ENCODE measurements at regions not wholly inside any gene's neighbourhood (a gene's known extent, or its start where the extent isn't known, plus 50 kb on each side); places are given as distances from the start of the nearest gene placed in this dataset.
A peak's percentile ranks its signal among the peaks of the same experiment; 100 is the strongest.
"Not testable (repeated sequence)": the region's sequence is repeated elsewhere in the genome, so short reads cannot be mapped to it uniquely, and the experiment has no call there.

DNA sequence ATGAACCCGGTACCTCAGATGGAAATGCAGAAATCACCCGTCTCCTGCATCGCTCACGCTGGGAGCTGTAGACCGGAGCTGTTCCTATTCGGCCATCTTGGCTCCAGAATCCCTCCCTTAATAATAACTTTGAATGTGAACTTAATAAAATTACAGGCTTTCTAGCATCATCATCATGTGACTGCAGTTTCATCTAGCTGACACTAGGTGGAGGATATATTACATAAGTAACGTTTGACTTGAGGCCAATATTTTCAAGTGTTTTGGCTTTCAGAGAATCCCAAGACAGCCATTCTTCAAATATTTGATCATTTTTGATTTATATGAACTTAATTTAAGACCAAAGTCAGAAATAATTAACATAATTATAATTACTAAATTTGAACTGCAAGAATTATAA, 474.9 kb upstream of the CDH10 start:
- Histone ChIP-seq H3K27ac (ENCODE audit: low read depth, low read length) (no peak overlapping the region), H3K36me3 (ENCODE audit: control insufficient read depth, insufficient read depth, low read length) (no peaks in the 10 kb centered on the region), H3K27me3 (ENCODE audit: control insufficient read depth, insufficient read depth, low read length) (no peaks in the 10 kb centered on the region), H3K4me1 (ENCODE audit: control insufficient read depth, insufficient read depth, low read length) (no peaks in the 10 kb centered on the region), H3K4me3 (ENCODE audit: low read depth, low read length) (no peak overlapping the region), H3K9me3 (ENCODE audit: control insufficient read depth, insufficient read depth, low read length) (no peaks in the 10 kb centered on the region)
- no peak for DNase-seq (ENCODE audit: low read depth in 4 of 6, low spot score in 6 of 6)
- no CpG with 5 or more reads among the region's 7 CpGs for WGBS (ENCODE audit: insufficient coverage)

GRCh38 chr5:25107853-25108252, 463.1 kb upstream of the CDH10 start:
- H3K4me1 ChIP-seq (ENCODE audit: control insufficient read depth, insufficient read depth, low read length): no peaks in the 10 kb centered on the region
- peak in 1 of 6 donors; percentile 16 for DNase-seq (ENCODE audit: low read depth in 4 of 6, low spot score in 6 of 6)
- WGBS (ENCODE audit: insufficient coverage): 42% methylated on average over 2 of the region's 4 CpGs

DNA sequence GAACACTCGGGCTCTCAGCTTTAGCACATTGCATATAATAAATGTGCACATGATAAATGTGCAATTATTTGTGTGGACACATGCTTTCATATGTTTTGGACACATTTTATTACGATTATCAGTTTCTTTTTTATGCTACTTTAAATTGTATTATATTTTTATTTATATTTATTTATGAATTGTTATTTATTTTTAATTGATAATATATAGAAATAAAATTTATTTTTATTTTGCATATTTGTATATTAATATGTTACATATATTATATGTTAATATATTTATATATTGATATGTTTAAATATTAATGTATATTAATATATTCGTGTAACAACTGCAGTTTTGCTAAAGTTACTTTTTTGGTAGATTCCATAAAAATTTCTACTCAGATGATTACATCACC, 454.8 kb upstream of the CDH10 start:
- Histone ChIP-seq H3K36me3 (ENCODE audit: control insufficient read depth, insufficient read depth, low read length) (no peaks in the 10 kb centered on the region), H3K27ac (ENCODE audit: low read depth, low read length) (no peak overlapping the region), H3K9me3 (ENCODE audit: control insufficient read depth, insufficient read depth, low read length) (no peaks in the 10 kb centered on the region), H3K4me3 (ENCODE audit: low read depth, low read length) (no peak overlapping the region), H3K4me1 (ENCODE audit: control insufficient read depth, insufficient read depth, low read length) (no peaks in the 10 kb centered on the region), H3K27me3 (ENCODE audit: control insufficient read depth, insufficient read depth, low read length) (no peaks in the 10 kb centered on the region)
- WGBS (ENCODE audit: insufficient coverage): no CpG with 5 or more reads among the region's 3 CpGs
- no peak for DNase-seq (ENCODE audit: low read depth in 4 of 6, low spot score in 6 of 6)

More at GRCh38 chr5:25107853-25108252, 463.1 kb upstream of the CDH10 start:
- Histone ChIP-seq H3K27ac (ENCODE audit: low read depth, low read length) (no peak overlapping the region), H3K27me3 (ENCODE audit: control insufficient read depth, insufficient read depth, low read length) (no peaks in the 10 kb centered on the region), H3K9me3 (ENCODE audit: control insufficient read depth, insufficient read depth, low read length) (no peaks in the 10 kb centered on the region), H3K36me3 (ENCODE audit: control insufficient read depth, insufficient read depth, low read length) (no peaks in the 10 kb centered on the region), H3K4me3 (ENCODE audit: low read depth, low read length) (no peak overlapping the region)

GRCh38 chr5:25095261-25095660, 450.5 kb upstream of the CDH10 start:
- Histone ChIP-seq H3K9me3 (ENCODE audit: control insufficient read depth, insufficient read depth, low read length) (no peaks in the 10 kb centered on the region), H3K4me1 (ENCODE audit: control insufficient read depth, insufficient read depth, low read length) (no peaks in the 10 kb centered on the region), H3K36me3 (ENCODE audit: control insufficient read depth, insufficient read depth, low read length) (no peaks in the 10 kb centered on the region), H3K4me3 (ENCODE audit: low read depth, low read length) (no peak overlapping the region), H3K27me3 (ENCODE audit: control insufficient read depth, insufficient read depth, low read length) (no peaks in the 10 kb centered on the region), H3K27ac (ENCODE audit: low read depth, low read length) (no peak overlapping the region)
- no peak for DNase-seq (ENCODE audit: low read depth in 4 of 6, low spot score in 6 of 6)
- no CpG with 5 or more reads among the region's 2 CpGs for WGBS (ENCODE audit: insufficient coverage)

DNA sequence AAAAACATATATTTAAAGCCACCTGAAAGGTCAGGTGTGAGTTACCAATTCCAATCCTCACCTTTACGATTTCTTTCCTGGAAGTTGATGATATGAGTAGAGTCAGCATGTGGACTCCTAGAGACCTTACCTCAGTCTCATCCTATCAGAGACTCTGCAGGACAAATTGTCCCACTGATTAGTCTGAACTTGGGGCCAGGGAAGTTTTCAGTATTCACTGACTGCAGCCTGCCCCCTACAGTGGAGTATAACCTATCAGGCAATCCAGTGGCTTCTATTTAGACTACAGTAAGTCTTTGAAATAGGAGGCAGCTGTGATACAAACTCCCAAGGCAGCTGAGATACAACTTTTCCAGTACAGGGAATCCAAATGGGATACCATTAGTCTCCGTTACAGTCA, 449.4 kb upstream of the CDH10 start:
- DNase-seq (ENCODE audit: low read depth in 4 of 6, low spot score in 6 of 6): no peak
- H3K4me1 ChIP-seq (ENCODE audit: control insufficient read depth, insufficient read depth, low read length): no peaks in the 10 kb centered on the region
- no peak overlapping the region for H3K4me3 ChIP-seq (ENCODE audit: low read depth, low read length)
- WGBS (ENCODE audit: insufficient coverage): no CpG with 5 or more reads among the region's 2 CpGs
- H3K36me3 ChIP-seq (ENCODE audit: control insufficient read depth, insufficient read depth, low read length): no peaks in the 10 kb centered on the region
- H3K27ac ChIP-seq (ENCODE audit: low read depth, low read length): no peak overlapping the region
- no peaks in the 10 kb centered on the region for H3K27me3 ChIP-seq (ENCODE audit: control insufficient read depth, insufficient read depth, low read length)
- no peaks in the 10 kb centered on the region for H3K9me3 ChIP-seq (ENCODE audit: control insufficient read depth, insufficient read depth, low read length)

GRCh38 chr5:25091921-25092320, 447.1 kb upstream of the CDH10 start:
- peak in 1 of 6 donors; percentile 38 for DNase-seq (ENCODE audit: low read depth in 4 of 6, low spot score in 6 of 6)
- H3K27ac ChIP-seq (ENCODE audit: low read depth, low read length): no peak overlapping the region
- no CpG with 5 or more reads among the region's 3 CpGs for whole genome bisulfite sequencing (ENCODE audit: insufficient coverage)
- H3K4me1 ChIP-seq (ENCODE audit: control insufficient read depth, insufficient read depth, low read length): no peaks in the 10 kb centered on the region
- H3K27me3 ChIP-seq (ENCODE audit: control insufficient read depth, insufficient read depth, low read length): no peaks in the 10 kb centered on the region
- no peaks in the 10 kb centered on the region for H3K36me3 ChIP-seq (ENCODE audit: control insufficient read depth, insufficient read depth, low read length)
- H3K9me3 ChIP-seq (ENCODE audit: control insufficient read depth, insufficient read depth, low read length): no peaks in the 10 kb centered on the region
- H3K4me3 ChIP-seq (ENCODE audit: low read depth, low read length): no peak overlapping the region

GRCh38 chr5:25090854-25091253, 446.1 kb upstream of the CDH10 start:
- Histone ChIP-seq H3K27ac (ENCODE audit: low read depth, low read length) (no peak overlapping the region), H3K27me3 (ENCODE audit: control insufficient read depth, insufficient read depth, low read length) (no peaks in the 10 kb centered on the region), H3K36me3 (ENCODE audit: control insufficient read depth, insufficient read depth, low read length) (no peaks in the 10 kb centered on the region), H3K4me1 (ENCODE audit: control insufficient read depth, insufficient read depth, low read length) (no peaks in the 10 kb centered on the region), H3K4me3 (ENCODE audit: low read depth, low read length) (no peak overlapping the region), H3K9me3 (ENCODE audit: control insufficient read depth, insufficient read depth, low read length) (no peaks in the 10 kb centered on the region)
- 100% methylated on average over 1 of the region's 1 CpG for WGBS (ENCODE audit: insufficient coverage)
- no peak for DNase-seq (ENCODE audit: low read depth in 4 of 6, low spot score in 6 of 6)

GRCh38 chr5:25090275-25090674, 445.5 kb upstream of the CDH10 start:
- Histone ChIP-seq H3K4me1 (ENCODE audit: control insufficient read depth, insufficient read depth, low read length) (no peaks in the 10 kb centered on the region), H3K4me3 (ENCODE audit: low read depth, low read length) (no peak overlapping the region), H3K36me3 (ENCODE audit: control insufficient read depth, insufficient read depth, low read length) (no peaks in the 10 kb centered on the region), H3K27me3 (ENCODE audit: control insufficient read depth, insufficient read depth, low read length) (no peaks in the 10 kb centered on the region), H3K27ac (ENCODE audit: low read depth, low read length) (no peak overlapping the region), H3K9me3 (ENCODE audit: control insufficient read depth, insufficient read depth, low read length) (no peaks in the 10 kb centered on the region)
- 94% methylated on average over 6 of the region's 8 CpGs for WGBS (ENCODE audit: insufficient coverage)
- DNase-seq (ENCODE audit: low read depth in 4 of 6, low spot score in 6 of 6): no peak

DNA sequence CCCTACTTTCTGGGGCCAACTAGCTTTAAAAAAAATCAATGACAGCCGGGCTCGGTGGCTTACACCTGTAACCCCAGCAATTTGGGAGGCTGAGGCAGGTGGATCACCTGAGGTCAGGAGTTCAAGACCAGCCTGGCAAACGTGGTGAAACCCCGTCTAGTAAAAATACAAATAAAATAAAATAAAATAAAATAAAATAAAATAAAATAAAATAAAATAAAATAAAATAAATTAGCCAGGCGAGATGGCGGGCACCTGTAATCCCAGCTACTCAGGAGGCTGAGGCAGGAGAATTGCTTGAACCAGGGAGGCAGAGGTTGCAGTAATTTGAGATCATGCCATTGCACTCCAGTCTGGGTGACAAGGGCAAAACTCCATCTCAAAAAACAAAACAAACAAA, 443.9 kb upstream of the CDH10 start:
- H3K36me3 ChIP-seq (ENCODE audit: control insufficient read depth, insufficient read depth, low read length); DNase-seq (ENCODE audit: low read depth in 4 of 6, low spot score in 6 of 6); H3K27me3 ChIP-seq (ENCODE audit: control insufficient read depth, insufficient read depth, low read length); H3K27ac ChIP-seq (ENCODE audit: low read depth, low read length); H3K4me1 ChIP-seq (ENCODE audit: control insufficient read depth, insufficient read depth, low read length); H3K4me3 ChIP-seq (ENCODE audit: low read depth, low read length); H3K9me3 ChIP-seq (ENCODE audit: control insufficient read depth, insufficient read depth, low read length): not testable (repeated sequence)
- no CpG with 5 or more reads among the region's 6 CpGs for WGBS (ENCODE audit: insufficient coverage)

DNA sequence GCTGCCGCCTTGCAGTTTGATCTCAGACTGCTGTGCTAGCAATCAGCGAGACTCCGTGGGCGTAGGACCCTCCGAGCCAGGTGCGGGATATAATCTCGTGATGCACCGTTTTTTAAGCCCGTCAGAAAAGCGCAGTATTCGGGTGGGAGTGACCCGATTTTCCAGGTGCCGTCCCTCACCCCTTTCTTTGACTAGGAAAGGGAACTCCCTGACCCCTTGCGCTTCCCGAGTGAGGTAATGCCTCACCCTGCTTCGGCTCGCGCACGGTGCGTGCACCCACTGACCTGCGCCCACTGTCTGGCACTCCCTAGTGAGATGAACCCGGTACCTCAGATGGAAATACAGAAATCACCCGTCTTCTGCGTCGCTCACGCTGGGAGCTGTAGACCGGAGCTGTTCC, 438.5 kb upstream of the CDH10 start:
- WGBS (ENCODE audit: insufficient coverage): 88% methylated on average over 7 of the region's 27 CpGs
- DNase-seq (ENCODE audit: low read depth in 4 of 6, low spot score in 6 of 6): not testable (repeated sequence)

More for the DNA sequence above, 438.5 kb upstream of the CDH10 start:
- H3K27ac ChIP-seq (ENCODE audit: low read depth, low read length); H3K9me3 ChIP-seq (ENCODE audit: control insufficient read depth, insufficient read depth, low read length); H3K27me3 ChIP-seq (ENCODE audit: control insufficient read depth, insufficient read depth, low read length); H3K4me3 ChIP-seq (ENCODE audit: low read depth, low read length); H3K4me1 ChIP-seq (ENCODE audit: control insufficient read depth, insufficient read depth, low read length); H3K36me3 ChIP-seq (ENCODE audit: control insufficient read depth, insufficient read depth, low read length): not testable (repeated sequence)

Measured in spinal cord (tissue), 9 donors.